PFSK-1 (cell line): ENCODE measurements at regions not wholly inside any gene's neighbourhood (a gene's known extent, or its start where the extent isn't known, plus 50 kb on each side); places are given as distances from the start of the nearest gene placed in this dataset.

ENCODE experiments used
- FOXP2 ChIP-seq: optimal IDR thresholded peaks from 2 replicates; pipeline ENCODE3; 2011; ENCODE audit warnings: borderline replicate concordance, control low read depth, inconsistent platforms; ENCODE audit not compliant: insufficient read depth; ENCODE audit errors: extremely low read length, extremely low read depth
- POLR2AphosphoS5 ChIP-seq: IDR thresholded peaks from 2 replicates; pipeline ENCODE4 v1.6.1; 2012; ENCODE audit warnings: low read depth, mild to moderate bottlenecking, control low read depth, low read length, moderate library complexity
- REST ChIP-seq, 2 experiments: IDR thresholded peaks; 2 replicates each; pipeline versions ENCODE4 v1.6.1 to v1.8.0; 2011 to 2012; ENCODE audit warnings: low read depth in 2 of 2, low read length in 2 of 2, control low read depth in 1 of 2, inconsistent platforms in 1 of 2, mild to moderate bottlenecking in 1 of 2, moderate library complexity in 1 of 2; ENCODE audit not compliant: insufficient read depth in 1 of 2
- SIN3A ChIP-seq: IDR thresholded peaks from 2 replicates; pipeline ENCODE4 v1.6.1; 2012; ENCODE audit warnings: mild to moderate bottlenecking, low read length, moderate library complexity, borderline replicate concordance; ENCODE audit not compliant: insufficient read depth
- TAF1 ChIP-seq: IDR thresholded peaks from 2 replicates; pipeline ENCODE4 v1.6.1; 2012; ENCODE audit warnings: low read length, control low read depth, borderline replicate concordance; ENCODE audit not compliant: insufficient read depth

- no peak for TF ChIP-seq POLR2AphosphoS5
- no peak for TF ChIP-seq FOXP2
- no peak for TF ChIP-seq TAF1
- no peak for TF ChIP-seq SIN3A
- no peak for TF ChIP-seq REST (IDR thresholded peaks at IDR 0.05; ENCODE audit: insufficient read depth in 1 of 2, low read depth in 2 of 2, low read length in 2 of 2)
Measured at GRCh38 chr3:154050216-154050615, 71.0 kb upstream of the ARHGEF26 start.

- TF ChIP-seq FOXP2 (no peak), SIN3A (no peak), TAF1 (no peak), REST (IDR thresholded peaks at IDR 0.05; ENCODE audit: insufficient read depth in 1 of 2, low read depth in 2 of 2, low read length in 2 of 2) (no peak), POLR2AphosphoS5 (no peak)
Measured at GRCh38 chr3:154050766-154051165, 70.4 kb upstream of the ARHGEF26 start.

GRCh38 chr3:154059833-154060232 lies 61.4 kb upstream of the ARHGEF26 start:
- TF ChIP-seq FOXP2 (no peak), POLR2AphosphoS5 (no peak), REST (IDR thresholded peaks at IDR 0.05; ENCODE audit: insufficient read depth in 1 of 2, low read depth in 2 of 2, low read length in 2 of 2) (no peak), SIN3A (no peak), TAF1 (no peak)

GRCh38 chr3:154060238-154061000 lies 60.8 kb upstream of the ARHGEF26 start:
- TF ChIP-seq REST (IDR thresholded peaks at IDR 0.05; ENCODE audit: insufficient read depth in 1 of 2, low read depth in 2 of 2, low read length in 2 of 2) (no peak), SIN3A (no peak), FOXP2 (no peak), POLR2AphosphoS5 (no peak), TAF1 (no peak)

GRCh38 chr3:154061001-154061370 lies 60.2 kb upstream of the ARHGEF26 start:
- no peak for TF ChIP-seq FOXP2
- no peak for TF ChIP-seq POLR2AphosphoS5
